Testis (tissue), 2 donors: ENCODE measurements at regions not wholly inside any gene's neighbourhood (a gene's known extent, or its start where the extent isn't known, plus 50 kb on each side); places are given as distances from the start of the nearest gene placed in this dataset.

Source experiments
- DNase-seq: peaks from one replicate; pipeline ENCODE4 v3.0.0-alpha.2; 2019
- H3K27ac ChIP-seq, 2 donors: fragments of 200-600 bp; sonication (generic); one replicate each; pipeline ENCODE4 v1.5.1; 2019
- H3K27me3 ChIP-seq: fragments of 200-600 bp; sonication (generic); one replicate; pipeline ENCODE4 v1.5.1; 2019
- H3K36me3 ChIP-seq: fragments of 200-600 bp; sonication (generic); one replicate; pipeline ENCODE4 v1.5.1; 2017; ENCODE audit warnings: low read depth; ENCODE audit errors: missing control alignments
- H3K4me1 ChIP-seq: fragments of 200-600 bp; sonication (generic); one replicate; pipeline ENCODE4 v1.5.1; 2019
- H3K4me3 ChIP-seq, 2 donors: fragments of 200-600 bp; sonication (generic); one replicate each; pipeline ENCODE4 v1.5.1; 2017 to 2019
- H3K9me3 ChIP-seq: fragments of 200-600 bp; sonication (generic); one replicate; pipeline ENCODE4 v1.5.1; 2017
- POLR2A ChIP-seq: fragments of 450-650 bp; IDR thresholded peaks from one replicate; pipeline ENCODE4 v1.6.1; 2017; ENCODE audit warnings: antibody characterized with exemption, mild to moderate bottlenecking, moderate library complexity
- WGBS, 2 donors: methylation state at CpG; one replicate each; pipeline ENCODE4 v1.1.5; 2018; 5-methylcytosine and 5-hydroxymethylcytosine counted together
- intact Hi-C: fragments of 100-400 bp; cut with DNase I; formaldehyde crosslinking; loops from one replicate; pipeline ENCODE4 v1.15.1; 2023; ENCODE audit warnings: low total_unique reads
- TF ChIP-seq, protein P1 (sequence below), 3 experiments: fragments of 450-650 bp in 2 of 3; fragments of 200-600 bp in 1 of 3; sonication (generic) in 1 of 3; IDR thresholded peaks; one replicate each; pipeline ENCODE4 v1.5.1; 2016 to 2019; ENCODE audit warnings: antibody characterized with exemption in 3 of 3, mild to moderate bottlenecking in 2 of 3, moderate library complexity in 1 of 3

DNA sequence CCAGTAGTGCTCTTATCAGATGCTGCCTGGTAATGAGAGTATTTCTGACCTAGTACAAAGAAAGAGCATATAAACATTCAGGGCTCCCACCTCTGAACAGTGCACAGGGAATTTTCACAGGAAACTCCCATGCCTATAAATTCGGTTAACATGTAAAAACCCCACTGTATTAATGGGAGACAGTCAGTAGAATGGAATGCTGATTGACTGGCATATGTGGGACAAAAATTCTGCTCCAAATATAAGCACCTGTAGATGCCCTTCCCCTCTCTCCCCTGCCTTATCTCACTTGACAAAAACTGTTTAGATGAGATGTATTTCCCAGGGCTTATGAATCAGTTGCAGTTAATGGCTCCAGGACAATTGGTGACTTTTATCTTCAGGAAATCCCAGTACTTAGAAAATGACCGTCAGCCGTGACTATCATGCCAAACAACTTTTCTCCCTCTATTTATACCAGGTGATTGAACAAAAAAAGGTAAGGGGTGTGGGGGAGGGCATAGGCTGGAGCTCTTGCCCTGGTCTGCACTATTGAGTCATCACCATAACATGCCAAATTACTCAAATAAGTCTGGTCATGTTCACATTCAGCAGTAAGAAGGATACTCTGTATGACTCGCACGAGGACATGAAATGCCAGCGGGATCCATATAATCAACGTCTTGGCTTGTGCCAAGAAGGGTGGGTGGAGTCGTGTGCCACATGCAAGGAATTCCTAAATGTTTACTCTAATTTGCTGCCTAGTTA, 176.4 kb upstream of the BMP2 start:
- TF ChIP-seq POLR2A: no peak
- TF ChIP-seq, protein P1, sequence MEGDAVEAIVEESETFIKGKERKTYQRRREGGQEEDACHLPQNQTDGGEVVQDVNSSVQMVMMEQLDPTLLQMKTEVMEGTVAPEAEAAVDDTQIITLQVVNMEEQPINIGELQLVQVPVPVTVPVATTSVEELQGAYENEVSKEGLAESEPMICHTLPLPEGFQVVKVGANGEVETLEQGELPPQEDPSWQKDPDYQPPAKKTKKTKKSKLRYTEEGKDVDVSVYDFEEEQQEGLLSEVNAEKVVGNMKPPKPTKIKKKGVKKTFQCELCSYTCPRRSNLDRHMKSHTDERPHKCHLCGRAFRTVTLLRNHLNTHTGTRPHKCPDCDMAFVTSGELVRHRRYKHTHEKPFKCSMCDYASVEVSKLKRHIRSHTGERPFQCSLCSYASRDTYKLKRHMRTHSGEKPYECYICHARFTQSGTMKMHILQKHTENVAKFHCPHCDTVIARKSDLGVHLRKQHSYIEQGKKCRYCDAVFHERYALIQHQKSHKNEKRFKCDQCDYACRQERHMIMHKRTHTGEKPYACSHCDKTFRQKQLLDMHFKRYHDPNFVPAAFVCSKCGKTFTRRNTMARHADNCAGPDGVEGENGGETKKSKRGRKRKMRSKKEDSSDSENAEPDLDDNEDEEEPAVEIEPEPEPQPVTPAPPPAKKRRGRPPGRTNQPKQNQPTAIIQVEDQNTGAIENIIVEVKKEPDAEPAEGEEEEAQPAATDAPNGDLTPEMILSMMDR (IDR thresholded peaks at IDR 0.05): no peak
- no peak for DNase-seq
- Histone ChIP-seq H3K9me3 (no peaks in the 10 kb centered on the region), H3K27ac (no peak overlapping the region), H3K27me3 (no peaks in the 10 kb centered on the region), H3K4me3 (no peak overlapping the region), H3K4me1 (no peaks in the 10 kb centered on the region), H3K36me3 (no peaks in the 10 kb centered on the region)
- WGBS, 2 donors: 80 to 87% methylated on average over 8 of the region's 8 CpGs
- intact Hi-C loops: no loop called here

DNA sequence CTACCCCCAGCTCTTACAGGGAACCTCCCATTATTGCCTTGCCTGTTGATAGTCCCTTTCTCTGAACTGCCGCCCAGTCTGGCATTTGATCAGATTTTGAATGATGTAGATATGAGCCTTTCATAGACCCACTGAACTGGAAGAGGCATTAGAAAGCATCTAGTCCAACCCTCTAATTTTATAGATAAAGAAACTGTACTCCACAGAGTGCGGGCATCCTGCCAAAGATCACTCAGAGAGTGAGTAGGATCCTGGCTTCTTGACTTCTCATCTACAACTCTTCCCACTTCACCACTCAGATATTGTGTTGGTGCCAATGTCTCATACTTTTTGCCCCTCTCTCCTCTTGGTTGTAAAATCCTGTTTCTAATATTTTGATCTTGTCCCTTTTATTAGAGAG, 179.2 kb upstream of the BMP2 start:
- H3K27ac ChIP-seq: no peak overlapping the region
- intact Hi-C loops: no loop called here
- no peaks in the 10 kb centered on the region for H3K27me3 ChIP-seq
- H3K4me3 ChIP-seq: no peak overlapping the region
- peak; percentile 14 for DNase-seq
- TF ChIP-seq, protein P1 (IDR thresholded peaks at IDR 0.05): no peak
- TF ChIP-seq POLR2A: no peak
- WGBS, 2 donors: 65% methylated on average over 2 of the region's 2 CpGs
- H3K9me3 ChIP-seq: no peaks in the 10 kb centered on the region
- no peaks in the 10 kb centered on the region for H3K36me3 ChIP-seq
- no peaks in the 10 kb centered on the region for H3K4me1 ChIP-seq

DNA sequence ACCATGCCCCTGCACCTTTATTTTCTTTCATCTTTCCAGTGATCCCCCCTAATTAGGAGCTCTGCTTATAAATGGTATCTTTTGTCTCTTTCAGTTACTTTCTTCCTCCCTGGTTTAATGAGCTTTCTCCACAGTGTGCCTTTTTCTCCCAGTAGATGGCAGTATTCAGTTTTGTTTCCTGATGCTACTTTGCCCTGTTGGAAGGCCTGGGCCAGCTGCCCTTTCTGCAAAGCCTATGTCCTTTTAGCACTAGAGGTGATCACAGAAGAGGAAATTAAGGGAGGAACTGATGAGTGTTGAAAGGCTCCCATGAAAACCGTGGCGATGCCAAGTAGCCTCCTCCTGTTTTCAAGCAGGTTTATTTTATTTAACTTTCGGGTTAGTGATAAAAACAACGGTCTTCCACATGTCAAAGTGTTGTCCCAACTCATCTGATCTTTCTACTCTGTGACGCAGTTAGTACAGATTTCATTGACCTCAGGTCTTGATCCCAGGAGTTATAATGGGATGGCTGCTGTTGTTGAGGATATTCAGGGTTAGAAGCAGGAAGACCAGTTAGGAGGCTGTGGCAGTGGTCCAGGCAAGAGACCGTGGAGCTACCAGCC, 184.2 kb upstream of the BMP2 start:
- intact Hi-C loops: no loop called here
- no peaks in the 10 kb centered on the region for H3K4me1 ChIP-seq
- H3K4me3 ChIP-seq: no peak overlapping the region
- DNase-seq: peak; percentile 37
- 71 to 74% methylated on average over 6 of the region's 6 CpGs for WGBS, 2 donors
- no peaks in the 10 kb centered on the region for H3K36me3 ChIP-seq
- H3K27me3 ChIP-seq: no peaks in the 10 kb centered on the region
- TF ChIP-seq POLR2A: no peak
- TF ChIP-seq, protein P1 (IDR thresholded peaks at IDR 0.05): peak; percentile 15 to 53 (median 45)
- H3K9me3 ChIP-seq: no peaks in the 10 kb centered on the region
- H3K27ac ChIP-seq: no peak overlapping the region

DNA sequence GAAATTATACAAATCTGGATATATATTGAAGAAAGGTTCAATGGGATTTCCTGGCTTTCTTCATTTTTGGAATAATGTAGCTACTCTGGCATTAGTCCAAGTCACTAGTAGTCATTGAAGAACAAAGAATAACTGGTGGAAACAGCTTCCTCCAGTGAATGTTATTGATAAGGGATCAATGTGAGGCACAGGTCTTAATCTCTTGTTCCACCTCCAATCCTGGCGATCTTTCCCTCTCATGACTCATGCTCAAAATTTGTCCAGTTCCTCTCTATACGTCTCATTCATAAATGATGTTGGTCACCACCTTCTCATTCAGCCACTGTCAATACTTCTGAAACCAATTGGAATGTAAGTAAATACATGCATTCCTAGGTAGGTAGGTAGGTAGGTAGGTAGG, 185.0 kb upstream of the BMP2 start:
- no peak overlapping the region for H3K27ac ChIP-seq
- TF ChIP-seq POLR2A: no peak
- TF ChIP-seq, protein P1 (IDR thresholded peaks at IDR 0.05): no peak
- DNase-seq: no peak
- 83 to 86% methylated on average over 2 of the region's 2 CpGs for WGBS, 2 donors
- H3K36me3 ChIP-seq: no peaks in the 10 kb centered on the region
- H3K27me3 ChIP-seq: no peaks in the 10 kb centered on the region
- H3K4me1 ChIP-seq: no peaks in the 10 kb centered on the region
- intact Hi-C loops: no loop called here
- H3K4me3 ChIP-seq: no peak overlapping the region
- H3K9me3 ChIP-seq: no peaks in the 10 kb centered on the region

DNA sequence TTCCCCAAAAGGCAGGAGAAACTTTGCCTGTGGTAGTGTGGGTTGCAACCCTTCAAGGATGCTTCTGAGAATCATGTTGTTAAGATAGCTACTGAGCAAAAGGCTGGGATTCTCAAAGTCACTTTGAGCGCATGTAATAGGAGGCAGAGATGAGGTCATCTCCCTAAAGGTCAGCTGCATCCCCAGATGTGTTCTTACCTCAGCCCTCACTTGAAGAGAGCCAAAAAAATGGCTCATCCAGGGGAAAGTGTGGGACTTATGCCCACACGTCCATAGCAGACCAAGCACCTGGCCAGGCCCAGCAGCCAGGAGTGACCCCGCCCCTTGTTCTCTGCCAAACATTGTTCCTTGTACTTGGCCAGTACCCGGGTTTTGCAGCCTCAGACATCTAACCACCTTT, 187.0 kb upstream of the BMP2 start:
- Histone ChIP-seq H3K27me3 (no peaks in the 10 kb centered on the region), H3K9me3 (no peaks in the 10 kb centered on the region), H3K4me3 (no peak overlapping the region), H3K4me1 (no peaks in the 10 kb centered on the region), H3K36me3 (no peaks in the 10 kb centered on the region), H3K27ac (no peak overlapping the region)
- no peak for TF ChIP-seq POLR2A
- TF ChIP-seq, protein P1 (IDR thresholded peaks at IDR 0.05): no peak
- WGBS, 2 donors: 73 to 90% methylated on average over 4 of the region's 4 CpGs
- intact Hi-C loops: no loop called here
- no peak for DNase-seq
